ENCODE measurements at regions not wholly inside any gene's neighbourhood (a gene's known extent, or its start where the extent isn't known, plus 50 kb on each side); places are given as distances from the start of the nearest gene placed in this dataset.

DNA sequence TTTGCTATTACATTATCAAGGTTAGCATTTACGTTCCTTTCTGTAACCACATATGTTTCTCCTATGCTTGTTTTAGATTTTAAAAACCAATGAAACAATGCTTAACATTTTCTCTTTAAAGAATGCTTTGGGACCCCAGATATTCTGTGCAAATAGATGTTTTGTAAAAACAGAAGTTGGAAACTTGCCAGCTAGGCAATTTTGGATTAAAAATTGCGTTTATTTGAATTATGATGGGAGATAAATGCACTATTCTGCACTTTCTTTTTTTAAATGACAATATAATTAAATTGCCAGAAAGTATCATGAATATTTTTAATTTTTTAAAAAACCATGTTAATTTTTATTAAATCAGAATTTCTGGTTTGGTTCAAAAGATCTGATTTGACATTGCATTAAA lies 81.6 kb downstream of the MACIR start:
- H3K4me1 ChIP-seq (ENCODE audit: insufficient read depth, low read length): no peaks in the 10 kb centered on the region
- H3K36me3 ChIP-seq (ENCODE audit: insufficient read depth, low read length): no peaks in the 10 kb centered on the region
- H3K9ac ChIP-seq (ENCODE audit: low read depth, low read length): no peak overlapping the region
- H3K9me3 ChIP-seq (ENCODE audit: insufficient read depth, low read depth, low read length): 0 out of 2 replicates have a peak, but pooled peaks cover 9% of the 10 kb centered on the region
- H3K27me3 ChIP-seq (ENCODE audit: insufficient read depth, low read length): no peaks in the 10 kb centered on the region
- H3K27ac ChIP-seq (ENCODE audit: low read depth, low read length): no peak overlapping the region
- 80% methylated on average over 2 of the region's 2 CpGs for WGBS
- H3K4me3 ChIP-seq (ENCODE audit: low read length): no peak overlapping the region

DNA sequence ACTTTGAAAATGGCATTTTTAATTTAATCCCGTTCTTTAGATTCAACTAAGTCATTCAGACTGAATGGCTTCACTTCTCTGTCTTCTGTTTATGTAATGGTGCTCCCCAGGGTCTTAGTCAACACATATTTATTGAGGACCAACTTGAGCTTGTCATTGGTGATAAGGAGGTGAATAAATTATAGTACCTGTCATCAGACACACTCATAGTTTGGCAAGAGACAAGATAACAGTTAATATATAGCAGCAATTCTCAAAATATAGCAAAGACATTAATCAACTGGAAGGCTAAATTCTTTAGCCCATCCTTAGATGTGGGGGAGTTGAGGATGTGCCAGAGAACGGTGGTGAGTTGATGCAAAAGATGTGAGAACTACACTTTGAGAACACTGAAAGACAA lies 78.4 kb downstream of the MACIR start:
- Histone ChIP-seq H3K9me3 (ENCODE audit: insufficient read depth, low read depth, low read length) (0 out of 2 replicates have a peak, but pooled peaks cover 1% of the 10 kb centered on the region), H3K9ac (ENCODE audit: low read depth, low read length) (no peak overlapping the region), H3K4me3 (ENCODE audit: low read length) (no peak overlapping the region), H3K4me1 (ENCODE audit: insufficient read depth, low read length) (no peaks in the 10 kb centered on the region), H3K27ac (ENCODE audit: low read depth, low read length) (no peak overlapping the region), H3K27me3 (ENCODE audit: insufficient read depth, low read length) (no peaks in the 10 kb centered on the region), H3K36me3 (ENCODE audit: insufficient read depth, low read length) (no peaks in the 10 kb centered on the region)
- 94% methylated on average over 2 of the region's 2 CpGs for WGBS

DNA sequence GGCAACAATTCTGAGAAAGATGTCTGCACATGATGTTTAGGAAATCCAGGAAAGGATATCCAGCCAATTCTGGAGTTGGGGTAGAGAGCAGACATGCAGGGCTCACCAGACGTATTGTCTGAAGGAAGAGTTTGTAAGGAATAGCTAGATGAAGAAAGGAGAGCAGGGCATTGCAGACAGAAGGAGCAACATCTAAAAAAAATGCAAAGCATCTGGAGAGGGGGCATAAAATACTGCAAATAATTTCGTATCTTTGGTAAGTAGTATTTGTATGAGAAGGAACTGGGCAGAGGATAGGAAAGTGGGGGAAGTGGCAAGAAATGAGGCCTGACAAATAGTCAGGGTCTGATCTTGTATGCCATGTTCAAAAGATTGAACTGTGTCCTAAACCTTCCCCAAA lies 74.8 kb downstream of the MACIR start:
- WGBS: 86% methylated on average over 2 of the region's 2 CpGs
- H3K9me3 ChIP-seq (ENCODE audit: insufficient read depth, low read depth, low read length): no peaks in the 10 kb centered on the region
- H3K4me1 ChIP-seq (ENCODE audit: insufficient read depth, low read length): no peaks in the 10 kb centered on the region
- H3K4me3 ChIP-seq (ENCODE audit: low read length): no peak overlapping the region
- no peak overlapping the region for H3K9ac ChIP-seq (ENCODE audit: low read depth, low read length)
- no peak overlapping the region for H3K27ac ChIP-seq (ENCODE audit: low read depth, low read length)
- no peaks in the 10 kb centered on the region for H3K36me3 ChIP-seq (ENCODE audit: insufficient read depth, low read length)
- H3K27me3 ChIP-seq (ENCODE audit: insufficient read depth, low read length): no peaks in the 10 kb centered on the region

DNA sequence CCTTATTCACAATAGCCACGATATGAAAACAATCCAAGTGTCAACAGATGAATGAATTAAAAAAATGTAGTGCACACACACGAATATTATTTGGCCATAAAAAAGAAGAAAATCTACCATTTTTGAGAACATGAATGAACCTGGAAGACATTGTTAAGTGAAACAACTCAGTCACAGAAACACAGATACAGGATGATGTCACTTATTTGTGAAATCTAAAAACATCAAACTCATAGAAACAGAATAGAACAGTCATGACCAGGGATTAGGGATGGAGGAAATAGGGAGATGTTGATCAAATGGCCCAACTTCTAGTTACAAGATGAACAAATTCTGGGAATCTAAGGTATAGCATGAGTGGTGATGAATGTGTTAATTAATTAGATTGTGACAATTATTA lies 72.3 kb downstream of the MACIR start:
- Histone ChIP-seq H3K9ac (ENCODE audit: low read depth, low read length) (no peak overlapping the region), H3K27me3 (ENCODE audit: insufficient read depth, low read length) (no peaks in the 10 kb centered on the region), H3K4me3 (ENCODE audit: low read length) (no peak overlapping the region), H3K36me3 (ENCODE audit: insufficient read depth, low read length) (no peaks in the 10 kb centered on the region), H3K27ac (ENCODE audit: low read depth, low read length) (no peak overlapping the region), H3K9me3 (ENCODE audit: insufficient read depth, low read depth, low read length) (no peaks in the 10 kb centered on the region), H3K4me1 (ENCODE audit: insufficient read depth, low read length) (no peaks in the 10 kb centered on the region)
- WGBS: 86% methylated on average over 2 of the region's 2 CpGs
